ENCODE measurements at regions not wholly inside any gene's neighbourhood (a gene's known extent, or its start where the extent isn't known, plus 50 kb on each side); places are given as distances from the start of the nearest gene placed in this dataset.

DNA sequence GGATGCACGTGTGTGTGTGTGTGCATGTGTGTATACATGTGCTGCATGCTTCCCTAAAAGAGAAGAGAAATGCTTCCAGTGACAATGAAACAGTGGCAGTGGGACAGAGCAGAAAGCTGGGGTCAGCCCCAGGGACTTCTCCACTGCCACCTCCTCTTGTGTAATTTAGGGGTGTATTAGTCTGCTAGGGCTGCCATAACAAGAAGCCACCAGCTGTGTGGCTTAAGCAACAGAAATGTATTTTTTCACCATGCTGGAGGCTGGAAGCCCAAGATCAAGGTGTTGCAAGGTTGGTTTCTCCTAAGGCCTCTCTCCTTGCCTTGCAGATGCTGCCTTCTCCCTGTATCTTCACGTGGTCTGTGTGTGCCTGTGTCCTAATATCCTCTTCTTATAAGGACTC, 190.5 kb downstream of the CXCL12 start:
- in situ Hi-C loops (cut with HindIII; ENCODE audit: low pct_ligation_motif_present, low sequenced_read_pairs), result no loop called here
- DNase-seq, result no peak
- H3K27ac ChIP-seq, result no peak overlapping the region
- H3K27me3 ChIP-seq (replicated peaks), result peaks cover 4% of the 10 kb centered on the region
- no peak overlapping the region for H3K4me3 ChIP-seq (ENCODE audit: low read depth, low read length)
- TF ChIP-seq, protein P1, sequence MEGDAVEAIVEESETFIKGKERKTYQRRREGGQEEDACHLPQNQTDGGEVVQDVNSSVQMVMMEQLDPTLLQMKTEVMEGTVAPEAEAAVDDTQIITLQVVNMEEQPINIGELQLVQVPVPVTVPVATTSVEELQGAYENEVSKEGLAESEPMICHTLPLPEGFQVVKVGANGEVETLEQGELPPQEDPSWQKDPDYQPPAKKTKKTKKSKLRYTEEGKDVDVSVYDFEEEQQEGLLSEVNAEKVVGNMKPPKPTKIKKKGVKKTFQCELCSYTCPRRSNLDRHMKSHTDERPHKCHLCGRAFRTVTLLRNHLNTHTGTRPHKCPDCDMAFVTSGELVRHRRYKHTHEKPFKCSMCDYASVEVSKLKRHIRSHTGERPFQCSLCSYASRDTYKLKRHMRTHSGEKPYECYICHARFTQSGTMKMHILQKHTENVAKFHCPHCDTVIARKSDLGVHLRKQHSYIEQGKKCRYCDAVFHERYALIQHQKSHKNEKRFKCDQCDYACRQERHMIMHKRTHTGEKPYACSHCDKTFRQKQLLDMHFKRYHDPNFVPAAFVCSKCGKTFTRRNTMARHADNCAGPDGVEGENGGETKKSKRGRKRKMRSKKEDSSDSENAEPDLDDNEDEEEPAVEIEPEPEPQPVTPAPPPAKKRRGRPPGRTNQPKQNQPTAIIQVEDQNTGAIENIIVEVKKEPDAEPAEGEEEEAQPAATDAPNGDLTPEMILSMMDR (IDR thresholded peaks at IDR 0.05; ENCODE audit: low read depth, low read length, missing control alignments), result no peak
- H3K36me3 ChIP-seq (replicated peaks), result no peaks in the 10 kb centered on the region

DNA sequence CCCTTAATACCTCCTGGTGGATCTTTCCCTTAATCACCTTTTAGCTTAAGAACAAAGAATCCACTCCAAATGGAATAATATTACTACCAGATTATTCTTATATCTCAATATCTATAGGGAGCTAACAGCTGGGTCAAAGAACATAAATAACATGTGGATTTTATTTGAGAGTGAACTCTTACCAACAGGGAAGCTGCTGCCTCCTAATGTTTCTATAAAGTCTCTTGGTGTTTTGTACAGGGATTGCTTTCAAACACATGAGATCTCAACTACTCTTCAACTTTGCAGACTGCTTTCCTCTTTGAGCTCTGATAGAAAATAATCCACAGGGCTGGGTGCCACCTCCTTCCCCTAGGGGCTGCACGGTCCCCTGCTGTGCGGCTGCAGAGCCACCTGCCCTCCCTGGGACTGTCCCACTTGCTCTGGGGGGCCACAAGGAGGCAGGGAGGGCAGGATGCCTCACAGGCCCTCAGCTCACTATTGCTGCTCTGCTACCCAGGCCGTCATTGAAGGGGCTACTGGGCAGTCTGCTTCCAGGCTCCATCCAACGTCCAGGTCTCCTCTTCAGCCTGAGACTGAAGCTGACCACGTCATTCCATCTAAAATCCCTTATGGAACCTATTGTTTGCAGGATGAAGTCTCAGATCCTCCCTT, 191.2 kb downstream of the CXCL12 start:
- TF ChIP-seq, protein P1 (IDR thresholded peaks at IDR 0.05; ENCODE audit: low read depth, low read length, missing control alignments), result no peak

DNA sequence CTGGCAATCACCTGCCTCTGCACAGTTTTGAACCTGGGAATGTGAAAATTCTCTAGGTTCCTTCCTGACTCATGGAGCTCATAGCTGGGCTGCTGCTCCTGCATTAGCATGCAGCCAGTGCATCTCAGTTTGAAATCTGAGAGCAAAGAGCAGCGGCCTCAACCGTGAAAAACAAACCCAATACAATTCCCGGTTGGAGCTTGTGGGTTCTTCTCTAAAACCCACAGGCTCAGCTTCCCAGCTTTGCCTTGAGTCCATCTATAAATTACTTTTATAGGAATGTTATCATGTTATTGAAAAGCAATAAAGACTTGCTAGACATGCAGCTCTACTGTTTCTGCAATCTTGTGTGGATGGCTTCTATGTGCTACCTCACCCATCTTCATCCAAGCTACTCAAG, 191.7 kb downstream of the CXCL12 start:
- Histone ChIP-seq H3K4me3 (ENCODE audit: low read depth, low read length) (no peak overlapping the region), H3K36me3 (replicated peaks) (no peaks in the 10 kb centered on the region), H3K27me3 (replicated peaks) (peaks cover 4% of the 10 kb centered on the region), H3K27ac (no peak overlapping the region)
- DNase-seq, result no peak
- in situ Hi-C loops (cut with HindIII; ENCODE audit: low pct_ligation_motif_present, low sequenced_read_pairs), result no loop called here
- TF ChIP-seq, protein P1 (IDR thresholded peaks at IDR 0.05; ENCODE audit: low read depth, low read length, missing control alignments), result no peak

More for the DNA sequence above, 191.2 kb downstream of the CXCL12 start:
- Histone ChIP-seq H3K27ac (no peak overlapping the region), H3K4me3 (ENCODE audit: low read depth, low read length) (no peak overlapping the region), H3K36me3 (replicated peaks) (no peaks in the 10 kb centered on the region), H3K27me3 (replicated peaks) (peaks cover 4% of the 10 kb centered on the region)
- in situ Hi-C loops (cut with HindIII; ENCODE audit: low pct_ligation_motif_present, low sequenced_read_pairs), result no loop called here
- DNase-seq, result no peak

GRCh38 chr10:44192435-44192834, 192.5 kb downstream of the CXCL12 start:
- peaks cover 4% of the 10 kb centered on the region for H3K27me3 ChIP-seq (replicated peaks)
- TF ChIP-seq, protein P1 (IDR thresholded peaks at IDR 0.05; ENCODE audit: low read depth, low read length, missing control alignments), result no peak
- H3K36me3 ChIP-seq (replicated peaks), result no peaks in the 10 kb centered on the region
- no peak overlapping the region for H3K27ac ChIP-seq
- in situ Hi-C loops (cut with HindIII; ENCODE audit: low pct_ligation_motif_present, low sequenced_read_pairs), result no loop called here
- DNase-seq, result no peak
- no peak overlapping the region for H3K4me3 ChIP-seq (ENCODE audit: low read depth, low read length)

GRCh38 chr10:44190541-44190940, 194.4 kb downstream of the CXCL12 start:
- H3K36me3 ChIP-seq (replicated peaks), result no peaks in the 10 kb centered on the region
- no peak for DNase-seq
- no peak overlapping the region for H3K4me3 ChIP-seq (ENCODE audit: low read depth, low read length)
- H3K27ac ChIP-seq, result no peak overlapping the region
- peaks cover 4% of the 10 kb centered on the region for H3K27me3 ChIP-seq (replicated peaks)
- in situ Hi-C loops (cut with HindIII; ENCODE audit: low pct_ligation_motif_present, low sequenced_read_pairs), result no loop called here
- TF ChIP-seq, protein P1 (IDR thresholded peaks at IDR 0.05; ENCODE audit: low read depth, low read length, missing control alignments), result no peak

- no peak overlapping the region for H3K27ac ChIP-seq
- in situ Hi-C loops (cut with HindIII; ENCODE audit: low pct_ligation_motif_present, low sequenced_read_pairs), result no loop called here
- H3K27me3 ChIP-seq (replicated peaks), result no peaks in the 10 kb centered on the region
- DNase-seq, result no peak
- TF ChIP-seq, protein P1 (IDR thresholded peaks at IDR 0.05; ENCODE audit: low read depth, low read length, missing control alignments), result no peak
- no peak overlapping the region for H3K4me3 ChIP-seq (ENCODE audit: low read depth, low read length)
- H3K36me3 ChIP-seq (replicated peaks), result no peaks in the 10 kb centered on the region
Observed at GRCh38 chr10:44186821-44187220, 198.1 kb downstream of the CXCL12 start.

Data from brain microvascular endothelial cell (primary cell).